ENCODE measurements at regions not wholly inside any gene's neighbourhood (a gene's known extent, or its start where the extent isn't known, plus 50 kb on each side); places are given as distances from the start of the nearest gene placed in this dataset.

GRCh38 chr12:60930151-60930550, 1330.1 kb upstream of the USP15 start:
- no peak for DNase-seq (ENCODE audit: low spot score in 2 of 2)
- intact Hi-C loops (cut with DNase I; ENCODE audit: low total_unique reads) = no loop called here
- TF ChIP-seq CTCF (IDR thresholded peaks at IDR 0.05) (no peak), POLR2A (IDR thresholded peaks at IDR 0.05) (no peak)
- no peak overlapping the region for H3K4me3 ChIP-seq (ENCODE audit: low read depth, poor library complexity, severe bottlenecking)

DNA sequence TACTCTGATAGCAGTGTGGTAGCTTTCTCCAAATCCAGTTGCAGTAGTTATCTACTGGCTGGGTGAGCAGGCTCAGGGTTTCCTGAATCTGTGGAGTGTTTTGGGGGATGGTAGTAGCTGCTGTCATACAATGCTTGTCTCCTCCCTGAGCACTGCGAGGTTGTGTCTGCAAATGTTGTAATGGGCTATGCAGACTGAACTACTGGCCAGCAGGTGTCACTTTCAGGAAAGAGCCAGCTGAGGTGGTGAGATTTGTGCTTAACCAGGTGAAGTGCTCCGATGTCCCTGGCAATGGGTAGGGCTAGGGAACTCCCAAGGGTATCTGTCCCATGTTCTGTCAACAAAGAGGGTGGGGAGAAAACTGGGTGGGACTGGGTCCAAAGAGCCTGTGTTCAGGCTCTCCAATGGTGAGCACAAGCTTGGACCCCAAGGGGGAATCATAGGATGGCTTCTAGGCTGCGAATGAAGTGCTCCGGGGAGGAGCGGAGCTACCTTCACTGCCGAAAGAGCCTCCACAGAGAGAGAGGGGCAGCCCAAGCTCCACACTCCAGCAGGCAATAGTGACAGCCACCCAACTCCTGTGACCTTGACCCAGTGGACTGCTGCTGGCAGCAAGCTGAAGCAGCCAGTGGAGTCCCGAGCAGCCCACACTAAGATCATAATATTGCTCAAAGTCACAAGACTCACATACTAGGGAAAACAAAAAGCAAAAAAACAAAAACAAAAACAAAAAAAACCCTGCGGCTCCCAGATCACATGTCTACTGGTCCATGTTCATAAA, 1324.0 kb upstream of the USP15 start:
- intact Hi-C loops (cut with DNase I; ENCODE audit: low total_unique reads) = no loop called here
- no peak overlapping the region for H3K4me3 ChIP-seq (ENCODE audit: low read depth, poor library complexity, severe bottlenecking)
- DNase-seq (ENCODE audit: low spot score in 2 of 2) = no peak
- no peak for TF ChIP-seq POLR2A (IDR thresholded peaks at IDR 0.05)
- TF ChIP-seq CTCF (IDR thresholded peaks at IDR 0.05) = no peak
- WGBS, 2 donors = 89 to 92% methylated on average over 8 of the region's 8 CpGs

- WGBS, 2 donors = 85 to 94% methylated on average over 2 of the region's 2 CpGs
- DNase-seq (ENCODE audit: low spot score in 2 of 2) = no peak
- intact Hi-C loops (cut with DNase I; ENCODE audit: low total_unique reads) = no loop called here
- TF ChIP-seq POLR2A (IDR thresholded peaks at IDR 0.05) = no peak
- no peak overlapping the region for H3K4me3 ChIP-seq (ENCODE audit: low read depth, poor library complexity, severe bottlenecking)
These were observed 1312.7 kb upstream of the USP15 start for GRCh38 chr12:60947533-60947932.

- intact Hi-C loops (cut with DNase I; ENCODE audit: low total_unique reads) = no loop called here
- TF ChIP-seq CTCF (IDR thresholded peaks at IDR 0.05) = no peak
- no peak for TF ChIP-seq POLR2A (IDR thresholded peaks at IDR 0.05)
- no peak overlapping the region for H3K4me3 ChIP-seq (ENCODE audit: low read depth, poor library complexity, severe bottlenecking)
- DNase-seq (ENCODE audit: low spot score in 2 of 2) = no peak
These were observed 1293.1 kb upstream of the USP15 start for GRCh38 chr12:60967128-60967527.

DNA sequence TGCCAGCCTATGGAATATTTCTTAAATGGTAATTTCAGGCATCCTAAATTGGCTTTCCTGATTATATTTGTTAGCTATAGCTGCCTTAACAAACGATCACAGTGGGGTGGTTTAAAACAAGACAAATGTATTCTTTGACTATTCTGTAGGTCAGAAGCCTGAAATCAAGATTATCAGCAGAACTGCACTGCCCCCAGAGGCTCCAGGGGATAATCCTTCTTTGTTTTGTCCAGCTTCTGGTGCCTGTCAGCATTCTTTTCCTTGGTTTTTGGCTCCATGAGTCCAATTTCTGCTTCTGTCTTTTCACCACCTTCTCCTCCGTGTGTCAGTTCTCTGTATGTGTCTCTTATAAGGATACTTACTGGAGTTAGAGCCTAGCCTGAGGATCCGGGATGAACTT, 1282.2 kb upstream of the USP15 start:
- no peak overlapping the region for H3K4me3 ChIP-seq (ENCODE audit: low read depth, poor library complexity, severe bottlenecking)
- 34 to 40% methylated on average over 3 of the region's 3 CpGs for WGBS, 2 donors
- intact Hi-C loops (cut with DNase I; ENCODE audit: low total_unique reads) = no loop called here
- DNase-seq (ENCODE audit: low spot score in 2 of 2) = no peak
- no peak for TF ChIP-seq POLR2A (IDR thresholded peaks at IDR 0.05)
- TF ChIP-seq CTCF (IDR thresholded peaks at IDR 0.05) = no peak

DNA sequence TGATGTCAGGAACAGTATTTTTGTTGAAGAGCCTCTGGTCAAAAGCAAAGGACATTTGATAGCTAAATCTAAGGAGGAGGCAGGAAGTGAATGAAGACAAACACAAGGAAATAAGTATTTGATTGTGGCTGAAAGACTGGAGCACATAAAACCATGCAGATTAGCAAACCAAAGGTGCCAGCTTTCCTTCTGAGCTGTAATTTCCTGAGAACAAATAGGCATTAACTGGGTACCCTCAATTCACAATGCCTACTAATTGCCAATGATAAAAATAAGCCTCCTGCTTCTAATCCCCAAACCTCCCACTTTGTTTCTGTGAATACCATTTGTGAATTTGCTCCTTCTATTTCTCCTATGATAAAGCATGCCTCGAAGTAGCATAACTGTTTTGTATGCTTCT, 1279.6 kb upstream of the USP15 start:
- intact Hi-C loops (cut with DNase I; ENCODE audit: low total_unique reads) = no loop called here
- WGBS, 2 donors = 57 to 68% methylated on average over 1 of the region's 1 CpG
- TF ChIP-seq POLR2A (IDR thresholded peaks at IDR 0.05) (no peak), CTCF (IDR thresholded peaks at IDR 0.05) (no peak)
- H3K4me3 ChIP-seq (ENCODE audit: low read depth, poor library complexity, severe bottlenecking) = no peak overlapping the region
- DNase-seq (ENCODE audit: low spot score in 2 of 2) = no peak
